DOHH2 (cell line): ENCODE measurements at regions not wholly inside any gene's neighbourhood (a gene's known extent, or its start where the extent isn't known, plus 50 kb on each side); places are given as distances from the start of the nearest gene placed in this dataset.

ENCODE experiments used
- CTCF ChIP-seq: fragments of 200-600 bp; sonication (generic); IDR thresholded peaks from one replicate; pipeline ENCODE4 v1.5.1; 2014; ENCODE audit warnings: antibody characterized with exemption, mild to moderate bottlenecking, low read depth, low read length; ENCODE audit not compliant: poor library complexity, severe bottlenecking
- EZH2phosphoT487 ChIP-seq: fragments of 200-600 bp; sonication (generic); IDR thresholded peaks from 2 replicates; pipeline ENCODE4 v1.6.1; 2017; ENCODE audit warnings: borderline replicate concordance, mild to moderate bottlenecking, antibody characterized with exemption, low read length, moderate library complexity, mixed read lengths

- peak; percentile 37 for TF ChIP-seq CTCF
- TF ChIP-seq EZH2phosphoT487: no peak
Observed at GRCh38 chr22:22400099-22400498, 108.4 kb downstream of the ZNF280B start.
